22Rv1 (cell line): ENCODE measurements at regions not wholly inside any gene's neighbourhood (a gene's known extent, or its start where the extent isn't known, plus 50 kb on each side); places are given as distances from the start of the nearest gene placed in this dataset.

Experiments
- H3K27ac ChIP-seq: fragments of 450-650 bp; 2 replicates; pipeline ENCODE4 v1.5.1; 2017
- CTCF ChIP-seq: fragments of 450-650 bp; IDR thresholded peaks from 2 replicates; pipeline ENCODE4 v1.5.1; 2017; ENCODE audit warnings: mild to moderate bottlenecking
- ZFX ChIP-seq: fragments of 450-650 bp; IDR thresholded peaks from 2 replicates; pipeline ENCODE4 v1.6.1; 2017; ENCODE audit warnings: antibody characterized with exemption, borderline replicate concordance

- TF ChIP-seq CTCF, result no peak
- no peak overlapping the region for H3K27ac ChIP-seq
Measured at GRCh38 chr1:30307182-30307581, 416.2 kb downstream of the MATN1 start.

GRCh38 chr1:30305519-30305918, 417.9 kb downstream of the MATN1 start:
- TF ChIP-seq CTCF (no peak), ZFX (no peak)

GRCh38 chr1:30305061-30305460, 418.3 kb downstream of the MATN1 start:
- TF ChIP-seq CTCF (no peak), ZFX (no peak)
- H3K27ac ChIP-seq, result no peak overlapping the region

More at GRCh38 chr1:30305519-30305918, 417.9 kb downstream of the MATN1 start:
- H3K27ac ChIP-seq, result no peak overlapping the region

GRCh38 chr1:30304080-30304479, 419.3 kb downstream of the MATN1 start:
- H3K27ac ChIP-seq, result no peak overlapping the region
- TF ChIP-seq CTCF, result no peak

- TF ChIP-seq ZFX, result no peak
- no peak for TF ChIP-seq CTCF
- no peak overlapping the region for H3K27ac ChIP-seq
Measured at GRCh38 chr1:30303387-30303786, 420.0 kb downstream of the MATN1 start.

- TF ChIP-seq CTCF, result no peak
- TF ChIP-seq ZFX, result no peak
- H3K27ac ChIP-seq, result no peak overlapping the region
Measured at GRCh38 chr1:30302858-30303257, 420.5 kb downstream of the MATN1 start.

GRCh38 chr1:30300669-30301068, 422.7 kb downstream of the MATN1 start:
- TF ChIP-seq ZFX (no peak), CTCF (no peak)
- no peak overlapping the region for H3K27ac ChIP-seq
